Gastroesophageal sphincter (tissue), 4 donors: ENCODE measurements at regions not wholly inside any gene's neighbourhood (a gene's known extent, or its start where the extent isn't known, plus 50 kb on each side); places are given as distances from the start of the nearest gene placed in this dataset.

ENCODE experiments used
- ATAC-seq: fragments of 150-250 bp; one replicate; pipeline ENCODE4 v1.9.1; 2016; ENCODE audit warnings: mild to moderate bottlenecking, moderate library complexity
- H3K27ac ChIP-seq, 4 donors: fragments of 200-600 bp; sonication (generic) in 3 of 4; 1 replicate in 3 of 4; 2 replicates in 1 of 4; pipeline ENCODE4 v1.5.1; 2016 to 2019
- H3K27me3 ChIP-seq: fragments of 200-600 bp; sonication (generic); one replicate; pipeline ENCODE4 v1.5.1; 2019
- H3K36me3 ChIP-seq, 2 donors: fragments of 200-600 bp; sonication (generic); one replicate each; pipeline ENCODE4 v1.5.1; 2019; ENCODE audit warnings: control low read depth in 1 of 2
- H3K4me1 ChIP-seq, 3 donors: fragments of 200-600 bp; sonication (generic); 1 replicate in 2 of 3; 2 replicates in 1 of 3; pipeline ENCODE4 v1.5.1; 2016 to 2019; ENCODE audit warnings: control low read depth in 2 of 3
- H3K4me3 ChIP-seq, 2 donors: fragments of 200-600 bp; sonication (generic); one replicate each; pipeline ENCODE4 v1.5.1; 2019; ENCODE audit warnings: mild to moderate bottlenecking in 1 of 2, moderate library complexity in 1 of 2
- H3K9me3 ChIP-seq, 3 donors: fragments of 200-600 bp; sonication (generic); one replicate each; pipeline ENCODE4 v1.5.1; 2017 to 2019; ENCODE audit warnings: control low read depth in 2 of 3
- CTCF ChIP-seq, 4 experiments: fragments of 200-600 bp in 2 of 4; fragments of 450-650 bp in 2 of 4; sonication (generic) in 1 of 4; IDR thresholded peaks; one replicate each; pipeline ENCODE4 v1.5.1; 2017 to 2019; ENCODE audit warnings: antibody characterized with exemption in 4 of 4, mild to moderate bottlenecking in 2 of 4, moderate library complexity in 2 of 4
- EP300 ChIP-seq: sonication (generic); formaldehyde crosslinking; IDR thresholded peaks from one replicate; pipeline ENCODE4 v1.6.1; 2017; ENCODE audit warnings: antibody characterized with exemption, mild to moderate bottlenecking
- POLR2A ChIP-seq, 2 donors: fragments of 450-650 bp; IDR thresholded peaks; one replicate each; pipeline ENCODE4 v1.6.1; 2017; ENCODE audit warnings: antibody characterized with exemption in 2 of 2, mild to moderate bottlenecking in 2 of 2, moderate library complexity in 1 of 2
- POLR2AphosphoS5 ChIP-seq: sonication (generic); formaldehyde crosslinking; IDR thresholded peaks from one replicate; pipeline ENCODE4 v1.6.1; 2017; ENCODE audit warnings: antibody characterized with exemption
- WGBS, 2 donors: methylation state at CpG; one replicate each; pipeline ENCODE4 v1.1.5; 2018; ENCODE audit warnings: low coverage in 1 of 2; 5-methylcytosine and 5-hydroxymethylcytosine counted together

GRCh38 chr11:80771017-80771416 is 1330.2 kb upstream of the TENM4 start:
- no peak for ATAC-seq
- no peaks in the 10 kb centered on the region for H3K27me3 ChIP-seq
- no peaks in the 10 kb centered on the region for H3K4me1 ChIP-seq
- 35 to 45% methylated on average over 2 of the region's 2 CpGs for WGBS, 2 donors
- H3K9me3 ChIP-seq, result no peaks in the 10 kb centered on the region
- no peaks in the 10 kb centered on the region for H3K36me3 ChIP-seq
- H3K27ac ChIP-seq, result no peak overlapping the region
- H3K4me3 ChIP-seq, result no peak overlapping the region
- TF ChIP-seq POLR2A (IDR thresholded peaks at IDR 0.05), result no peak
- no peak for TF ChIP-seq CTCF (IDR thresholded peaks at IDR 0.05)

- H3K9me3 ChIP-seq, result no peaks in the 10 kb centered on the region
- H3K4me1 ChIP-seq, result no peaks in the 10 kb centered on the region
- H3K36me3 ChIP-seq, result no peaks in the 10 kb centered on the region
- no peak for ATAC-seq
- 67 to 100% methylated on average over 1 of the region's 1 CpG for WGBS, 2 donors
- no peaks in the 10 kb centered on the region for H3K27me3 ChIP-seq
- TF ChIP-seq EP300 (no peak), CTCF (IDR thresholded peaks at IDR 0.05) (no peak), POLR2A (IDR thresholded peaks at IDR 0.05) (no peak), POLR2AphosphoS5 (no peak)
- no peak overlapping the region for H3K4me3 ChIP-seq
- H3K27ac ChIP-seq, result no peak overlapping the region
These were observed 1318.0 kb upstream of the TENM4 start for GRCh38 chr11:80758787-80759186.

GRCh38 chr11:80748207-80748925 is 1307.5 kb upstream of the TENM4 start:
- no peak for ATAC-seq
- 77 to 79% methylated on average over 3 of the region's 3 CpGs for WGBS, 2 donors

GRCh38 chr11:80746300-80746699 is 1305.5 kb upstream of the TENM4 start:
- ATAC-seq, result no peak
- Histone ChIP-seq H3K36me3 (no peaks in the 10 kb centered on the region), H3K4me3 (no peak overlapping the region), H3K4me1 (no peaks in the 10 kb centered on the region), H3K27ac (no peak overlapping the region), H3K27me3 (peaks cover 4% of the 10 kb centered on the region), H3K9me3 (no peaks in the 10 kb centered on the region)
- TF ChIP-seq POLR2A (IDR thresholded peaks at IDR 0.05) (no peak), CTCF (IDR thresholded peaks at IDR 0.05) (no peak), POLR2AphosphoS5 (no peak), EP300 (no peak)
- 79 to 96% methylated on average over 4 of the region's 4 CpGs for WGBS, 2 donors

More at GRCh38 chr11:80748207-80748925, 1307.5 kb upstream of the TENM4 start:
- no peaks in the 10 kb centered on the region for H3K9me3 ChIP-seq
- H3K36me3 ChIP-seq, result no peaks in the 10 kb centered on the region
- TF ChIP-seq POLR2AphosphoS5, result no peak
- TF ChIP-seq CTCF (IDR thresholded peaks at IDR 0.05), result no peak
- TF ChIP-seq POLR2A (IDR thresholded peaks at IDR 0.05), result no peak
- TF ChIP-seq EP300, result no peak
- no peaks in the 10 kb centered on the region for H3K4me1 ChIP-seq
- H3K4me3 ChIP-seq, result no peak overlapping the region
- no peak overlapping the region for H3K27ac ChIP-seq
- peaks cover 4% of the 10 kb centered on the region for H3K27me3 ChIP-seq

GRCh38 chr11:80745416-80745815 is 1304.6 kb upstream of the TENM4 start:
- ATAC-seq, result no peak
- Histone ChIP-seq H3K4me1 (no peaks in the 10 kb centered on the region), H3K36me3 (no peaks in the 10 kb centered on the region), H3K27ac (no peak overlapping the region), H3K9me3 (no peaks in the 10 kb centered on the region), H3K4me3 (no peak overlapping the region), H3K27me3 (peaks cover 4% of the 10 kb centered on the region)
- no peak for TF ChIP-seq CTCF (IDR thresholded peaks at IDR 0.05)
- TF ChIP-seq POLR2A (IDR thresholded peaks at IDR 0.05), result no peak
- no peak for TF ChIP-seq EP300
- no peak for TF ChIP-seq POLR2AphosphoS5
- 80 to 89% methylated on average over 1 to 4 of the region's 4 CpGs for WGBS, 2 donors
